ENCODE measurements at regions not wholly inside any gene's neighbourhood (a gene's known extent, or its start where the extent isn't known, plus 50 kb on each side); places are given as distances from the start of the nearest gene placed in this dataset.

DNA sequence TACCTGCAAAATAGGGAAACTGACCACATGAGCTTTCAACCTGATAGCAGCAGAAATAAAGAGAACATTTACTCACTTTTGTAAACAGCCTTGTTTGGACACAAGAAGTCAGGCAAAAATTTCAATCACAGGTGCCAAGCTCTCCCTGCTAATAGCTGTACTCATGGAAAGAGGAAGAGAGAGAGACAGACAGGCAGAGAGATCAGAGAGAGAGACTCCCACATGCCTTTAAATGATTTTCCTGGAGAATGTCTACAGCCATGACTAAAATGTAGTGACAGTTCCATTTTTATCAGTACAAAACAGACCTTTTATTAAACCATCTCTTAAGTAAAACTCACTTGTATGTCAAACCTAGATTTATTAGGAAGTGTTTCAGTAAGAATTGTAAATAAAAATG, 752.9 kb downstream of the TRAM1L1 start:
- TF ChIP-seq CTCF (tag by site-specific recombination; IDR thresholded peaks at IDR 0.05) (no peak), TRIM28 (IDR thresholded peaks at IDR 0.05; ENCODE audit: borderline replicate concordance, low read length) (no peak), ZNF768 (tag by site-specific recombination; IDR thresholded peaks at IDR 0.05) (no peak), REST (tag by site-specific recombination; IDR thresholded peaks at IDR 0.05) (no peak)
